ENCODE measurements at regions not wholly inside any gene's neighbourhood (a gene's known extent, or its start where the extent isn't known, plus 50 kb on each side); places are given as distances from the start of the nearest gene placed in this dataset.

DNA sequence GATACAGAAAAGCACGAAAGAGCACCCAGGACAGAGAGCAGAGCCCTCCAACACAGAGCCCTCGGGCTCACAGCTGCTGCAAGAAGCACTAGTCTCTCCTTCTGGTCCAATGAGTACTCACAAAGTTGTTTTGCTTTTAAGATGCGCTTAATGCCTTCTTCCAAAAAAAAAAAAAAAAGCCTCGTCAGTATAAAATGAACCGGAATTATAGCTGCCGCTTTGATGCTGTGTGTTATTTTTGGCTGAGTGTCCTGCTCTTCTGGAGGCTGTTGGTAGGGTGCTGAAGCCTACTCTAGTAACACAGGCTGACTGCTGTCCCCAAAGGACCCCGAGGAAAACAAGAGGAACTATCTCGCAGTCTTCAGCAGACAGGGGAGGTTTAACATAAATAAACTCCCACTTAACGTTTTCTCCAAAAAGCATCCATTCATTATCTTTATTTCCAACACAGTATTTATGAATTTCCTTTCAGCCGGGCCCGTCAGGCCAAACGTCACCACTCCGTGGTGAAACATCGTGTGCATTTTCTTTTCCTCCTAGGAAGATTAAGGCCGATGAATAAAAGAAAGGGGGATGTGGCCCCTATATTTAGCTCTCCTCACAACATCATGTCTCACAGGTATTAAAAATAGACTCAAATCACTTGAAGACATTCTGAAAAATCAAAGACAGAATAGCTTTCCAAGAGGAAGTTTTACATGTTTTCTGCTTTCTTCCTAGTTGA is 213.7 kb upstream of the PPARGC1A start:
- peak in 10 of 11 donors; percentile 27 to 80 (median 58) for DNase-seq (ENCODE audit: extremely low read depth in 1 of 11, low read depth in 9 of 11, low spot score in 4 of 11)

DNA sequence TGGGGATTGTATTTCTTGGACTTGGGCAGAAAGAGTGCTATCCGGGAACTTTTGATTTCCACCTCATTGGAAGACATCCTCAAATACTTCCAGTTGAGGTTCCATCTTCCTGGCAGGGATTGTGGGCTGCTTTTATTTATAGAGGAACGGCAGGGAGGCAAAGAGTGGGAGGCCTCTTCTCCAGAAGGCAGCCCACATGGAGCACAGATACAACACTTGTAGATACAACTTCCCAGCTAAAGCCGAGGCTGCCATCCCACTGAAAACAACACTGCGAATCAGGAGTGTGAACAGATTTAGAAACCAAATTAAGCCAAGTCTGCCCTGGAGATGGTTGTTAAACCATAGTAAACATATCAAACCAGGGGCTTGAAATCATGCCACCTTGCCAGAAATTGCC is 212.8 kb upstream of the PPARGC1A start:
- no peak for DNase-seq (ENCODE audit: extremely low read depth in 1 of 11, low read depth in 9 of 11, low spot score in 4 of 11)

DNA sequence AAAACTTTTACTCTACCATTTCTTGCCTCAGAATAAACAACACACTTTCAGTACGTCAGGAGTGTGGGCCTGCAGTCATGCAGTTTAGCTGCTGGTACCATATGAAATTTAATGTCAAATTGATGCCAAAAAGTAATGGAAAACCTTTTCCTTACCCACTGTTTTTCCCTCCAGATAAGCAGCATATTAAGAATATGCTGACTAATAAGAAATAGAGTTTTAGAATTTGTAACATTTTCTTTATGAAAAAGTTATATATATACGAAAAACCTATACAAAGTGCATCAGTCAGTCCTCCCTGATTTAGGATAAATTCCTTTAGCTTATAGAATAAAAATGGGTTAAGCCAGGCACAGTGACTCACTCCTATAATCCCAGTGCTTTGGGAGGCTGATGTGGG is 206.8 kb upstream of the PPARGC1A start:
- no peak for DNase-seq (ENCODE audit: extremely low read depth in 1 of 11, low read depth in 9 of 11, low spot score in 4 of 11)

DNA sequence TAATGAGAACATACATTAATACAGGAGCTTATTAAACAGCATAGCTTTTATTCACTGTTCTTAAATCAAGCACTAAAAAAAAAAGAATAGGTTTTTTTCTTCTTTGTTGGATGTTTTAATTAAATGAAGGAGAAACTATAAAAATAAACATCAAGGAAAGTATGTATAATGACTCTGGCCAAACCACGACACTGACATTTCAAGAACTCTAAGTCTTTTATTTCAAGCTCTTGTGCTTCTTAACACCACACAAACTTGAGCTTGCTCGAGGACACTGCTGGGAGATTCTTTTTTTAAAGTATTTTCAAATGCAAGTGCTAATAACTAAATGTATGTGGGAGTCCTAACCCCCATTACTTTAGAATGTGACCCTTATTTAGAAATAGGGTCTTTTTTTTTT is 204.9 kb upstream of the PPARGC1A start:
- DNase-seq (ENCODE audit: extremely low read depth in 1 of 11, low read depth in 9 of 11, low spot score in 4 of 11) = no peak

DNA sequence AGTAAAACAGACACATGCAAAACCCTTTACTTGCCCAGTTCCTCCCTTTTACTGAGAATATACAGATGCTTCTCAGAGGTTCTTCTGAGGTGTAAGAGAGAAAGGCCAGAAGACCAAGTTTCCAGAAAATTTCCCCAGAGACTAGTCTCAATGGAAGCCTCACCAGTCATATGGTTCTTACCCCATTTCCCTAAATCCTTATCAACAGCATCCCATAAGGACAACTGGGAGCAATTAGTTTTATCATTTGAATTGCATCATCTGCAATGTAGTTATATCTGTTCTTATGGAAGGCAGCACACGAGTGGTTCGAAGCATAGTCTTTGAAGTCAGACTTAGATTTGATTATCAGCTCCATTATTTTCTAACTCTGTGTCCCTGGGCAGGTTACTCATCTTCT is 203.6 kb upstream of the PPARGC1A start:
- no peak for DNase-seq (ENCODE audit: extremely low read depth in 1 of 11, low read depth in 9 of 11, low spot score in 4 of 11)

DNA sequence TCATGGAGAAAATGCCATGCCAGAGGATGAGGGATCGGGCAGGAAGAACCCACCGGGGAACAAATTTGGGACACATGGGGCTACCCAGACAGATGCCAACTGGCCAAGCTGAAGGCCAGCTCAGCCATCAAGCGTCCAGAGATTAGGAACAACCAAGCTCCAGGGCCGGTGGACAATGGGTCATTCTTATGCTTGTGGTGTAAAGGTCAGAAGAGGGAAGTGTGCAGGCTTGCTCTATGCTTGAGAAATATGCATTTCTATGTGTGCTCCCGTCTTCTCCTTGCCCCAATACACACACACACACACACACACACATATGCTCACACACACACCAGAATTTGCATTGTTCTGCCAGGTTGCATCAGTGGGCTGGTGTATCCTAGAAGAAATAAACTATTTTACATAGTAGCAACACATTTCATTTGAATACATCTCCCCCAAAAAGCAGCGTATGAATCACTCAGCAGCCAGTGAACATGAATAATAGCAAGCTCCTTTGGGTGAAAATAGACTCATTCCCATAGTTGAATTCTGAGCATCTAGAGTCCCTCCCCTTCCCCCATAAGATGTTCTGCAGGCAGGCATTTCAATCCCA is 201.9 kb upstream of the PPARGC1A start:
- no peak for DNase-seq (ENCODE audit: extremely low read depth in 1 of 11, low read depth in 9 of 11, low spot score in 4 of 11)

DNA sequence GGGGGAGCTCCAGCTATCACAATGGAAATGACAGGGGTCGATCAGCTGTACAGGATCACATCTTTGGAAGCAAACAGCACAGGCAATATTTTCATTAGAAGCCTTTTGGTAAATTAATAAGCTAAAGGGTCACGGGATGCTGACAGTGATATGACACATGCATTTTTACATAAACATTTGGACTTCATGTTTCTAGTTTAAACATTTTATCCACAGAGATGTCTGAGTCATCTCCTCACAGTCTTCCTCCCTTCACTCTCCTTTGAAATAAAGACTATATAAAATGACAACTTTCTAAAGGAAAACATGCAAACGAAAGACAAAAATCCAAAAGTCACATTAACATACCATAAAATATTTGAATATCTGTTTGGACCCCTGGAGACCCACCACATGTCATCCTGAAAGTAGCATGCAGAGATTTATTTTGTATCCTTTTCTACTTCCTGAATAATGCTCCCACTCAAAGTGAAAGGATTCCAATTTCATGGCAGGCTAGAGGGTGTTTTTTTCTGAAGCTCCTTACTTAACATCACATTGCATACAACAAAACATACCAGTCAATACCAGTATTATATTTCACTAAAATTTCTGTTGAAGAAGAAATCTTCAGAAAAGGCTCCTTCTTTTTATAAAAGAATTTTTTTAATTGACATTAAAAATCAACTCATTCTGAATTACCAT is 200.1 kb upstream of the PPARGC1A start:
- peak in 1 of 11 donors; percentile 8 for DNase-seq (ENCODE audit: extremely low read depth in 1 of 11, low read depth in 9 of 11, low spot score in 4 of 11)

DNA sequence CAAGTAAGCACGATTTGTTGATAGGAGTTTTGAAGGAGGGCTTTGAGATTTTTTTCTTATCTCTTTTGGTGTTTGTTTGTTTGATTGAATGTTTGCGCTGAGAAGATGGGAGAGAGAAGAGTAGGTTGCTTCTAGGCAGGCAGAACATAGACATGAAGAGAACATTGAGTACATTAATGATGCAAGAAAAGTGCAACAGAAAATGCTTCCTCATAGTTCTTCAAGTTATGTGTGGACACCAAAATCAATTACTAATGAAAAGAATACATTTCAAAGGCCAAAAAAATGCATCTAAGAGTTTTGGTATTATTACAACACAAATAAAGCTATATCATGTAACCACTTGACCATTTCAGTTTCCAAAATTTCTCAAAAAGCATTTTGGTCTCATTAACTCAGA is 191.0 kb upstream of the PPARGC1A start:
- no peak for DNase-seq (ENCODE audit: extremely low read depth in 1 of 11, low read depth in 9 of 11, low spot score in 4 of 11)

DNA sequence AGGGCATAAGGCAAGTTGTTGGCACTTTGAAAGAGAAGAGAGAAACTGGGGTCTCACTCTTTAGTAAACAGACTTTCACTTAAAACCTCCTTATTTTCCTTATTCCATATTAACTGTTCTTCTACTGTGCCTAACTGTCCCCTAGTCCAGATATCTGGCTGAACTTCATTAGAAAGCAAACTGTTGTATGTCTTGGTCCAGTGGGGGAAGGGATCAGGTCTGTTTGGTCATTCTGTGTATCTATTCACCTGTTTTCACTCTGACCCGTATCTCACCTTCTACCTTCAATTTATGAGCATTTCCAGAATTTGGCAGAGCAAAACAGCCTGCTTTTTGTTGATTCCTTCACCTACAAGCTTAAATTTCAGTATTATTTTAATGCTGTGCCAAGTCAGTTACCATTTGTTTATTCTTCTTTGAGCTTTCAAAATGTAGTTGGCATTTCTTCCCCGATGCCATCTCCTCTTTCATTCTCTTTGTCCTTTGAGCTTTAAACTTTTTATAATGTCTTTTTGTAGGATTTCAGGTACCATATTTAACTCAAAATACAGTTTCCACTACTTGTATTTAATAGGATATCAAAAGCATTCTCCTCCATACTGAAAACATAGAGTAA is 188.6 kb upstream of the PPARGC1A start:
- DNase-seq (ENCODE audit: extremely low read depth in 1 of 11, low read depth in 9 of 11, low spot score in 4 of 11) = no peak

DNA sequence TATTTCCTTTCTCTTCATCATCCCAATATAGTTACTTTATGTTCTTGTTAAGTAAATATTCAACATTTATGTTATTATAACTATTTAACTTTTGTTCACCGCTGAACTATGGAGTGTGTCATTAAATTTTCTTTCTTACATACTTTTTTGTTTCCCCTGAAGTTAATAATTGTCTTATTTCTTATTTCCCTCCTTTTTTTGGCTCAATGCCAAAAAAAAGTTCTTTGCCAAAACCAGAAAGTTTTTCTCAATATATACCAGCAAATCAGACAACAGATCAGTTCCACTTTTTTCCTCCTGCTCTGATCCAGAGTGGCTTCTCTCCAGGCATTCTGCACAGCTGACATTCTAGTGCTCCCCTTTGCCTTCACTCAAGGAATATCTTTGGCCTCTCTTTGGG is 187.0 kb upstream of the PPARGC1A start:
- DNase-seq (ENCODE audit: extremely low read depth in 1 of 11, low read depth in 9 of 11, low spot score in 4 of 11) = no peak

DNA sequence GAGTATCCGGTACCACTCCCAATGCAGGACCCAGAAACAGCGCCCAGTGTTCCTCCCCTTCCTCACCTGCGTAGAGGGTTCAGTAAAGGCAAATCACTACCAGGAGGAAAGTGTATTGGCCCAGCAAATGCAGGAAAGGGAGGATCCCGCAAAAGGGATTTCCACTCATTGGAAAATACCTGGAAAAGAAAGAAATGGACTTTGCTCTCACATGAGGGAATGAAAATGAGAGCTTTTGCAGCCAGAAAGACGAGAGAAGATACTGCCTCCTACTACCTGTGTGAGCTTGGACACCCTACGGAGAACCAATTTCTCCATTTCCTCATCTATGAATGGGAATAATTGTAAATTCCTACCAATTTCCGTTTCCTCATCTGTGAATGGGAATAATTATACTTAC is 184.1 kb upstream of the PPARGC1A start:
- no peak for DNase-seq (ENCODE audit: extremely low read depth in 1 of 11, low read depth in 9 of 11, low spot score in 4 of 11)

DNA sequence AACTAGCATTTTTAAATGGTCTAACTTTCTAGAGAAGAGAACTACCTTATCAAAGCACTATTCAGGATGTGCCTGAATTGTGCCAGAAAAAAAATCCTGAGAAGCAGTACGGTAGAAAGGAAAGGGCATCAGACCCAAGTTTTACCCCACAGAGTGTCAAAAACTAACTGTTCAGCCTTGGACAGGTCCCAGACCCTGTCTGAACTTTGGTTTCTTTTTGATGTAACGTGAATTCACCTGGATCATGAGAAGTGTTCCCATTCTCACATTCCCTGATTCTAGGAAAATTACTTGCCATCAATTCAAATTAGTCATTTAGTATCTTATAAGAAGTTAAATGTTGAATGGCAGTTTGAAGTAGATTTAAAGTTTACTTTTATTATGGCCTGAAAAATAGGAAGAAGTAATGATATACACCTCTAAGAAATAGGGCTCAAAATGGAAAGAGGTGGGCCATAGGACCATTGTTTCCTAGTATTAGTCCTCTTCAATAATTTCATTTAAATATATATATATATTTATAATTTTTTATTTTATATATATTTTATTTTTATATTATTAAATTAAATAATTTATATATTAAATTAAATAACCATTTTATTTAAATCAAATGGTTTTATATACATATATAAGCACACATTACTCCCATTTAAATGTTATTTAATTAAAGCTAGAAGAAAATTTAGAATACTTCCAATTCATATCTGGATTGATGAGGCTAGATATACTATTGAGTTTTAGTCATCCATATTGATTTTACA is 181.9 kb upstream of the PPARGC1A start:
- DNase-seq (ENCODE audit: extremely low read depth in 1 of 11, low read depth in 9 of 11, low spot score in 4 of 11) = no peak

DNA sequence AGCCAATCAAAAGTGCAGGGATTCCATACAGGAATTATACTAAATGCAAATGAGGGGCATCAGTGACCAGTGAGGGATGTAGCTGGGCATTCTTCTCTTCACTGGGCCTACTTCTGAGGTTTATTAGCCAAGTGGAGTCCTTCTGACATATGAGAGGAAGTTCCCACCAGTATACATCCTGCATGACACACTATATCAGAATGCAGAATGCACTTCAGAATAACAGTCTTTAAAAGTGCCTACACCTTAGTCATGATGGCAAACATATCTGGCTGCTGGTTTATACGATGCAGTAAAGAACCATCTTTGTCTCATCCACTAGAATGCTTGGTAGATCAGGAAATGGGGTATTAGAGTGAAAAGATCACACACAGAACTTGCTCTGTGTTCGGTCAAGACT is 180.3 kb upstream of the PPARGC1A start:
- DNase-seq (ENCODE audit: extremely low read depth in 1 of 11, low read depth in 9 of 11, low spot score in 4 of 11) = no peak

DNA sequence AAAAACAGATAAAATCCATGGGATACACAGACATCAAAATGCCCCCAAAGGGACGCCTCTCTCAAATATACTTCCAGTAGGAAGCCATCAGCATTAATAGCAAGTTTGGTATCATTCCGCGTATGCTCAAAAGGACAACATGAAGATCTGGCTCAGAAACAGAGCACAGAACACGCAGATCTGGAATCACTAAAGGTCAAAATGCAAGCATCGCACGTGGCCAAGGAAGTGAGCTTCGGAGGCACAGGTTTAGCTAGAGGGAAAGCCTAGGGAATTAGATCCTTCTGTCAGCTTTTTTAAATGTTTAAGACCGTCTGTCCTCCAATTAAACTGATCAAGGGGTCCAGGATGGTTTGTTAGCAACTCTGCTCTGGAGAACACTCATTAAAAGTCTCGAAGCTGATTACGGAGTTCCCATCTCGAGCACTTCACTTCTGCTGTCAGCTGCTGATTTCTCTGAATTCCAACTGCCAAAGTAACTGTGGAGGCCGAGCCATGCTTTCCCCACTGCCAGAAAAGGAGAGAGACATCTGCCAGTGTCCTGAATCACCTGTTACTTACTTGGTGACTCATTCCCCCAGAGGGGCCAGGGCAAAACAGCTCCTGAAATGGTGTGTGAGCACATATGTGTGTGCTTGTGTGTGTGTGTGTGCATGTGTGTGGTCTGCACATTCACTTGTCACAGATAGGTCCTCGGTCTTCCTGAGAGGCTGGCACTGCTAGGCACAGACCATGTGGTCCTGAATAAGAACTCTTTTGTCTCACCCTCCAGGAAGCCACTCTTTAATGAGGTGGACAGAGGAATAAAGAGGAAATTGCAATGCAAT is 177.7 kb upstream of the PPARGC1A start:
- DNase-seq (ENCODE audit: extremely low read depth in 1 of 11, low read depth in 9 of 11, low spot score in 4 of 11) = no peak

DNA sequence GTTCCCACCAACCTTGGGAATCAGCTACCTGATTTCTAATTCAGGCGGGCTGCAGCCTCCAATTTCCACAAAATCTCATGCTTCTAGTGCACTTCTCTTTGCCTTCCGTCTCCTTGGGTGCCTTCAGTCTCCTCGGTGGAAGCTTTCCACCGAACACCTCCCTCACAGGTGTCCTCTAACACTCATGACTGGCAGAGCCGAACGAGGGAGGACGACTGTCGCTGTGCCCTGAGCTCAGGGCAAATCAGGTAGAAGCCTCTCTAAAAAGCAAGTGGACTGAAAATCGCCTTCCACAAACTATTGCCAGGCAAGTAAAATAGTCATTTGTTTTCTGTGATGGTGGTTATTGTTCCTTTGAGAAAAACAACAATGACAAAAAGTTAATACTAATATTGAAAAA is 176.1 kb upstream of the PPARGC1A start:
- DNase-seq (ENCODE audit: extremely low read depth in 1 of 11, low read depth in 9 of 11, low spot score in 4 of 11) = no peak

DNA sequence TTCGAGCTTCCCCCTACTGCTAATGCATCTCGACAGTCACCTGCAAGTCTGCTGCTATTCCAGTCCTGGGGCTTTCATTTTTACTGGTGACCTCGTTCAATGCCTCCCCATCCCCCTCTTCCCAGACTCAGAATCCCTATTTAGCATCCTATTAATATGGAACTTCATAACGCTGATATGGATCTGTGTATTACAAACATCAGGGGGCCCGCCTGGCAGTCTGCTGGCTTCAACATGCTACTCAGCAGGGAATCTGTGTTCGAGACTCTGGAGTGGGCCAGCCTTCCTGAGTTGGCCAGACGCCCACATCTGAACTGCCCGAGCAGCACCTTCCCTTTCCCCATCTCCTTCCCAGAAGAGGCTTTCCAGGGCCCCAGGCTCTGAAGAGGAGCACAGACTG is 173.9 kb upstream of the PPARGC1A start:
- no peak for DNase-seq (ENCODE audit: extremely low read depth in 1 of 11, low read depth in 9 of 11, low spot score in 4 of 11)

DNA sequence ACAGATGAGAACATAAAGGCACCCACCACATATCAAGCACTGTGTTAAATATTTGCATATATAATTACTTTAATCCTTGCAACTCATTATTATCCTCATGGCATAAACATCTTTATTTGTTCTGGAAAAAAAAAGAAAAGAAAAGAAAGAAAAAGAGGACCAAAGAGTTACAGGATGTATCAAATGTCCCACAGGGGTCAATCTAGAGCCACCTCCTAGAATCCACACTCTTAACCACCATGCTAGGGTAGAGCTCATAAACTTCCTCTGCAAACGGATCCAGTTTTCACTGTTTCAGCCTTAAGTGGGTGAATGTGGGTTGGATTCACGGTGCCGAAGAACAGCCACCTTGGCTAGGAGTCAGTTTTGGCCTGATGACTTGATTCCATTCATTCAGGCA is 171.1 kb upstream of the PPARGC1A start:
- DNase-seq (ENCODE audit: extremely low read depth in 1 of 11, low read depth in 9 of 11, low spot score in 4 of 11) = no peak

DNA sequence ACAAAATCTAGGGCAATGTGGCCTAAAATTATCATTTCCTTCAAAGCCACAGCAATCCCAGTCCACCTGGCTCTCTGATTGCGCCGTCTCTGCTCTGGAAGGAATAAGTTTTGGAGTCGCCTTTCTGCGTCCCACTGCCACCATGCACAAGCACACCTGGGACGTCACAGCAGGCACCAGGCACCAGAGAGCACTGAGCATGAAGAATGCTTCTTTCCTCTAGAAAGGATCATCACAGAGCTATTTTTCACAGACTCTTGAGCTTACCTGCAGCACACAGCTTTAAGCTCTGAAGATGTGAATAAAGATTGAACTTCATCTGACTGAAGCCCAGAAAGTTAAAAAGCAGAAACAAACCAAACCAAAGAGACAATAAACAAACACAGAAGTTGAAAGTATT is 170.0 kb upstream of the PPARGC1A start:
- DNase-seq (ENCODE audit: extremely low read depth in 1 of 11, low read depth in 9 of 11, low spot score in 4 of 11) = no peak
